ENCODE measurements at regions not wholly inside any gene's neighbourhood (a gene's known extent, or its start where the extent isn't known, plus 50 kb on each side); places are given as distances from the start of the nearest gene placed in this dataset.

DNA sequence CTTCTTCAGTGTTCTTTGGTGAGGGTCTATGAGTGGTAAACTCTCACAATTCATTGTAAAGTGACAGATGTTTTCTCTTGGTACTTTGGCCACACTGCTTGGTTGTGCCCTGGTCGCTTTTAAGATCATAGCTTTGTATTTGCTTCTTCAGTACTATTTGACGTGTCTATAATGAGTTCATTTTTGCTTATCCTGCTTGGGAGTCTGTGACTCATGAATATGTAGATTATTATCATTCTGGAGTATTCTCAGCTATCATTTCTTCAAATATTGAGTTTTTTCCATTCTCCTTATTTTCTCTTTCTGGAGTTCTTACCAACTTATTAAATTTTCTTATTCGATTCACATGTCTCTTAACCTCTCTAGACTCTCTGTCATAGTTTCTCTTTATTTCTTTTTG, 73.0 kb upstream of the HS6ST1 start (continued):
- TF ChIP-seq AFF4 (CRISPR knock-in tag; IDR thresholded peaks at IDR 0.05) (no peak), NR2C2 (CRISPR knock-in tag; IDR thresholded peaks at IDR 0.05; ENCODE audit: borderline replicate concordance) (no peak)

GRCh38 chr2:128392207-128392606, 73.5 kb upstream of the HS6ST1 start:
- intact Hi-C loops (cut with micrococcal nuclease; ENCODE audit: unreplicated experiment), result no loop called here
- H3K4me1 ChIP-seq (ENCODE audit: insufficient read depth, low read length), result peaks cover 22% of the 10 kb centered on the region
- DNase-seq (ENCODE audit: low spot score), result no peak
- no peaks in the 10 kb centered on the region for H3K36me3 ChIP-seq (replicated peaks in 1 of 2; ENCODE audit: control insufficient read depth in 1 of 2, insufficient read depth in 2 of 2, low read length in 2 of 2)
- no peak for FAIRE-seq
- H3K9ac ChIP-seq (ENCODE audit: insufficient read depth, low read depth, low read length), result no peak overlapping the region
- no peaks in the 10 kb centered on the region; a peak in 2 of 5 replicates for H3K27me3 ChIP-seq (ENCODE audit: control insufficient read depth in 1 of 2, insufficient read depth in 2 of 2, low read length in 2 of 2)
- POLR2A ChIA-PET, result no interaction called here
- BruUV-seq (replicated peaks), result no TSS peak
- WGBS (ENCODE audit: low lambda C conversion rate), result 80% methylated on average over 3 of the region's 3 CpGs
- no peak overlapping the region for H3K27ac ChIP-seq (ENCODE audit: extremely low read length, insufficient read depth, low read length)
- no peaks in the 10 kb centered on the region for H4K20me1 ChIP-seq (ENCODE audit: insufficient read depth, low read length)
- no peaks in the 10 kb centered on the region for H3K79me2 ChIP-seq (ENCODE audit: insufficient read depth, low read length)
- TF ChIP-seq MAFK (conservative IDR thresholded peaks at IDR 0.05 in 1 of 2, IDR thresholded peaks at IDR 0.05 in 1 of 2; ENCODE audit: low read length in 2 of 2), result peak in 1 of 2 experiments; percentile 34; a peak in 1 of 4 replicates
- no peak for TF ChIP-seq TP53 (CRISPR knock-in tag; conservative IDR thresholded peaks at IDR 0.05)
- TF ChIP-seq CHCHD3 (CRISPR knock-in tag; IDR thresholded peaks at IDR 0.05), result no peak
- no peak for TF ChIP-seq NR2F2 (IDR thresholded peaks at IDR 0.05; ENCODE audit: borderline replicate concordance, low read depth)
- peak; percentile 30; the same call in 1 of the 2 replicates for TF ChIP-seq MAFF (IDR thresholded peaks at IDR 0.05; ENCODE audit: low read depth, low read length)
- CTCF ChIA-PET (ENCODE audit: low intra/inter-chr PET ratio, low total read pairs), result no interaction called here
- H3K4me2 ChIP-seq (ENCODE audit: low read depth, low read length), result no peak overlapping the region
- ATAC-seq, result no peak
- H3K9me3 ChIP-seq (ENCODE audit: low read length), result no peaks in the 10 kb centered on the region
- H2AFZ ChIP-seq (ENCODE audit: low read length), result no peak overlapping the region
- in situ Hi-C loops (cut with HindIII; ENCODE audit: extremely low pct_ligation_motif_present, low pct_unique_long_range_greater_than_20kb), result no loop called here
- no peak overlapping the region for H3K4me3 ChIP-seq (replicated peaks in 1 of 3; ENCODE audit: insufficient read depth in 1 of 3, low read depth in 2 of 3, low read length in 3 of 3)
